NCI-H1092 treated with DMSO at 0.1 percent for 48 hours (cell line): ENCODE measurements at regions not wholly inside any gene's neighbourhood (a gene's known extent, or its start where the extent isn't known, plus 50 kb on each side); places are given as distances from the start of the nearest gene placed in this dataset.

Experiments
- DNase-seq: peaks from one replicate; lab custom pipeline; 2025; lab: John Stamatoyannopoulos, UW

- DNase-seq: no peak
Observed at GRCh38 chr2:126748188-126748760, 92.3 kb downstream of the GYPC start.

DNA sequence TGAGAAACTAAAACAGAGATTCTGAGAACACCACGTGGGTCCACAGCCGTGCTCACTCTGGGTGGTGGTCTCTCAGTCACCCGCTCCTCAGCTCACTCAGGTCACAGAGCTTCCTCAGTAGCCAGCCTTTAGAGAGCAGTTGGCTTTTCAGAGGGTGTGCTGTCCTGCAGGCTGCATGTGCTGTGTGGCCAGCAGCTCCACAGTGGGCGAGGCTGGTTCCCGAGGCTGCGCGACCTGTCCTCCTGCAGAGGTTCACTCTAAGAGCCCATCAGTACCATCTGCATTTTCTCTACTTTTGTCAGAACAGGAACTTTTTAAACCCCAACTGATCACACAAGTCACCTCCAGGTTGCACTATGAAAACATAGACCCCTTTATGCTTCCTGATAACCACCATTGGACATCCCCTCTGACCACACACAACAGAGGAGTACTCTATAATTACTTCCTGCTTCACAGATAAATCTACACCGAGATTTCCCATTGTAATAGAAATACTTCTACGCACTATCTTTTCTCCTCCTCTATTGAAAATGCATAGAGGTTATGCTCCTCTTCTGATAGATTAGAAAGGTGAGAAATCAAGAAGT lies 93.1 kb downstream of the GYPC start:
- no peak for DNase-seq

DNA sequence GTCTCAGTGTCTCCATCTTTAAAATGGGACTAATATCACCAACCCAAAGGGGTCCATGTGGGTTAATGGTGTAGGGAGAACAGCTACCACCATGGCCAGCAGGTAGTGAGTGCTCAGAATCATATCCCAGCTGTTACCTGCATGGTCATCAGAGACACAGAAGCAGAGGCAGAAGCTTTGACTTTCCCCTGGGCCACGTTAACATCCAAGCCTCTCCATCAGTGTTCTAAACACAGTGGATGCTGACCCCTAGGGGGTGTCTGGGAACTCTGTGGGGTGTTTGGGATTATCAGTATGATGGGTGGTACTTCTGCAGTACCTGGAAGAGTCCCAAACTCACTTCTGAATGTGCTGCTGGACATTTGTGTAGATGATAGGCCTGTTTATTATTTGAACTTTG lies 93.6 kb downstream of the GYPC start:
- DNase-seq: no peak

DNA sequence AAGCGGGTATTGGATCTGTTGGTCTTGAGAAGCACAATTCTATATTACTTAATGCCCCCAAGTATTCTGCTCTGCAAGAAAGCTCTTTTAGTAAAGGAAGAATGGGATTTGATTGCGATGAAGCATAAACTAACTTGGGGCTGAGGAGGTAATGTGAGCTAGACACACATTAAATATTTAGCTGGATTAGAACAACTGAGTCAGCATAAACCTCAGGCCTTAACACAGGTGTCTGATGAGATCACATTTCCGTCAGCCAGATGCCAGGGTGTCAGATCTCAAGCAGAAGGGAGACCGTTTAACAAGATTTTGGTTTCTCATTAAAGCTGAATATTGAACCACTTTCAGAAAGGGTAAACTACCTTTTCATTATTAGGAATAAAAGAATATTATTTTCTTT lies 94.5 kb downstream of the GYPC start:
- no peak for DNase-seq

DNA sequence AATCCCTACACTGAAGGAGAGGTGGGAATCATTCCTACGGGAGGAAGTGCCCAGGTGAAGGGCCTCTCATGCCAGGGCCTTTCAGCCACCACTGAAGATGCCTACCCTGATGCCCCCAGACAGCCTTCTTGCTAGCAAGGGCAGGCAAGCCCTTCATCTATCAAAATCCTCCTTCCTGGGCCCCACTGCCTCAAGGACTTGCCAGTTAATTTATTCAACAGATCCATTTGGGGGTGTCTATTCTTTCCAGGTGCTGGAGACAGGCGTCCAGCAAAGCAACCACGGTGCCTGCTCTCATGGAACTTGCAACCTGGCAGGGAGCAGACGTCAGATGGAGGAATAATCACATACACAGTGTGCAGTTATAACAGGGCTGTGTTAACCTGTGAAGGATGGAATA lies 95.5 kb downstream of the GYPC start:
- no peak for DNase-seq

- DNase-seq: no peak
Observed at GRCh38 chr2:126752876-126753275, 96.9 kb downstream of the GYPC start.

GRCh38 chr2:126753501-126754212 lies 97.7 kb downstream of the GYPC start:
- no peak for DNase-seq

- DNase-seq: no peak
Observed at GRCh38 chr2:126754240-126755004, 98.5 kb downstream of the GYPC start.

GRCh38 chr2:126756125-126756524 lies 100.2 kb downstream of the GYPC start:
- DNase-seq: no peak

DNA sequence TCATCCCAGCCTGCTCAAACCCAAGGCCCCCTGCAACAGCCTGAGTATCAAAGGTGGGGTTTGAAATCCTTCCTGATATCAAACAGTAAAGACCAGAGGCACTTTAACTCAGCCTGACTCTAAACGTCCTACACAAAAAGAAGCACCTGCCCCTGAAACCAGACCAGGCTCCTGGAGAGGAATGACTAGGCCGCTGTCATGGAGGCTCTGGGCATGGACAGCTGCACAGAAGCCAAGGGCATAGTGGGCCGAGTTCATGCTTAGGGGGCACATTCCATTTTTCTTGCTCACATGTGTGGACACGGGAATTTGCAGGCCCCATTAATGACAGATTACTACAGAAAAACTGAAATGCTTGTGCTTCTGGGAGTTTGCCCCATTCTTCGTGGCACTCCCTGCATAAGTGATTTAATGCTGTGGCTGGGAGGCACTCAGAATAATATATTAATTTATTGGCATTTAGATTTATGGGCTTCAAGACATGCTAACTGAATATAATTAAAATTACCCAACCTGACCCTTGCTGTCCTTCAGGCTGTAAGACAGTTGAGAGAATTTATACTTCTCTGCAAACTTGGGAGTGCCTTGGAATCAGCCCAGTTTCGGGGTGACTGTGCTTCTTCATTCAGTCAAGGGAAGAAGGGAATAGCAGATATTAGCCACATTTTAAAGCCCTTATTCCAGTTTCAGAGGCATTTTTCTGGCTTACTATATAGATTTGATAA lies 105.5 kb downstream of the GYPC start:
- no peak for DNase-seq

- no peak for DNase-seq
Observed at GRCh38 chr2:126761981-126762878, 106.3 kb downstream of the GYPC start.

DNA sequence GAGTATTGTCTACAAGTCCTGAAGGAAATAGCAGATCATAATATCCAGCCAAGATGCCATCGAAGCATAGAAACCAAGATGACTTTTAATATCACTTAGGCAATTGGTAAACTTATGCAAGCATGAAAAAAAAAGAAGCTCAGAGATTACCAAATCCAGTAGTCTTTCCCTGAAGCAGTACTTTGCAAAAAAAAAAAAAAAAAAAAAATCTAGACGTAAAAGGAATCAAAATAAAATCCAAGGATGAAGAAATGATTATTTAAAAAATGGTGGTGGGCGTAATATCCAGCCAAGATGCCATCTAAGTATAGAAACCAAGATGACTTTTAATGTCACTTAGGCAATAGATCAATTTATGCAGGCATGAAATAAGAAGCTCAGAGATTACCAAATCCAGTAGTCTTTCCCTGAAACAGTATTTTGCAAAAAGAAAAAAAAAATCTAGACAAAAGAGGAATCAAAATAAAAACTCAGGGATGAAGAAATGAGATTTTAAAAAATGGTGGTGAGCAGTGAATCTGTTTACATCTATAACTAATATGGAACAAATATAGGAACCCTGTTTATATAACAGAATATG lies 108.8 kb downstream of the GYPC start:
- DNase-seq: no peak

- DNase-seq: no peak
Observed at GRCh38 chr2:126765395-126765794, 109.4 kb downstream of the GYPC start.

- DNase-seq: no peak
Observed at GRCh38 chr2:126766295-126766968, 110.5 kb downstream of the GYPC start.

DNA sequence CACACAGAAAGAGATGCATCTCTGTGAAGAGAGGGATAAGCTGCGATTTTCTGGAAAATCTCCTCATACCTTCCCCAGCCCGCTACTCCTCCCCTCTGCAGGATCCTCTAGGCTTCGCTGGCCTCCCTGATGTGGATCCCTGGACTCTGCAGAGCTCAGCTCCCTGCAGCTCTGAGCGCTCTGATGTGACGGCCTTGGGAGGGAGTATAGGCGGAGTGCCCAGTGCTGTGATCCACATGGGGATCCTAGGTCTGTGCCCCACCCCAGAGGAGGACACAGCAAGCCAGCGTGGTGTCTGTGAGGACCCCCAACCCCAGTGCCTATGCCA lies 111.0 kb downstream of the GYPC start:
- no peak for DNase-seq

DNA sequence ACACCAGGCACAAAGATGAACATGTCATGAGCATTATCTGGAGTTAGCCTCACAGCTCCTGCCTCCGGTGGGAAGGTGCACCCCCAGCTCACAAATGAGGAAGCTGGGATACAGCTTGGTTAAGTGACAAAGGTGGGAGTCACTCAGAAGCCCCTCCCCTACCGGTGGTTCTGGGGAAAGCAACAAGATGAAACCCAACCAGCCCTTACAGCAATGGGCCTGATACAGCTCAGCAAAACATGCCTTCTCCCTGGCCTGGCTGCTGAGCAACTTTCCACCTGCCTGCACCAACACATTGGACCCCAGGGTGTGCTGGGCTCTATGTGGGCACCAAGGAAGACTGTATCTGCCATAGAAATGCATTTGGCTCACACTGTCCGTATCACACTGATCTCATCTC lies 113.2 kb downstream of the GYPC start:
- DNase-seq: no peak

DNA sequence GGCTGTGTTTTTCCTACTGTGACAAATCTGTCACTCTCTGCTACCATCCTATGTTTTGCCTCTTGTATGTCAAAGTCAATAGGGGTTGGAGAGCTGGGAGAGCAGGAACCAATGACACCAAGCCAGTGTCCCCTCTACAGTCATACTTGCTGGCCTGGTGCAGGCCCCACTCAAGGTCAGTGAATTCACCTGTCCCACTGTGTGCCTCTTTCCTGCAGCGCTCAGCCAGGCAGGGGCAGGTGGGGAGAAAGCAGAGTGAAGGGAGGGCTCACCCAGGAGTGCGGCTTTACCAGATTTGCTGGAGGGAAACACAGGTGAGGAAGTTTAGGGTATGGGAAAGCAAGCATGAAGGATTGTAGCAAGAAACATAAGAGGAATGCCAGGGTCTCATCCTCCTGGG lies 114.5 kb downstream of the GYPC start:
- no peak for DNase-seq

DNA sequence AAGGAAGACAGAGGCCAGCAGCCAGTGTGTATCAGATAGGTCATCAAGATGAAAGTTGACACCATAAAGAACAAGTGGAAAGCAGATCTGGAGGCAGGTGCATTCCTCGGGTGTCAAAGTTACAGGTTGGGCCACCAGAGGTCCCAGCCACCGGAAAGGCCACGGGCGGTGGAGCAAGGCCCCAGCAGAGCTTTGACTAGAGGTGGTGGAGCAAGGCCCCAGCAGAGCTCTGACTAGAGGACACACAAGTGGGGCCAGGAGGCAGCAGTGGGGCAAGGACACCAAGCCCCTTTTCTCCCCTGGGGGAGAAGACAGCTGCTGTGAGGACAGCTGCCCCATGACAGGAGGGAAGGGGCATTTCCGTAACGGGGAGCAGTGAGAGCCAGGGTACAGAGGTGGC lies 115.1 kb downstream of the GYPC start:
- DNase-seq: no peak

DNA sequence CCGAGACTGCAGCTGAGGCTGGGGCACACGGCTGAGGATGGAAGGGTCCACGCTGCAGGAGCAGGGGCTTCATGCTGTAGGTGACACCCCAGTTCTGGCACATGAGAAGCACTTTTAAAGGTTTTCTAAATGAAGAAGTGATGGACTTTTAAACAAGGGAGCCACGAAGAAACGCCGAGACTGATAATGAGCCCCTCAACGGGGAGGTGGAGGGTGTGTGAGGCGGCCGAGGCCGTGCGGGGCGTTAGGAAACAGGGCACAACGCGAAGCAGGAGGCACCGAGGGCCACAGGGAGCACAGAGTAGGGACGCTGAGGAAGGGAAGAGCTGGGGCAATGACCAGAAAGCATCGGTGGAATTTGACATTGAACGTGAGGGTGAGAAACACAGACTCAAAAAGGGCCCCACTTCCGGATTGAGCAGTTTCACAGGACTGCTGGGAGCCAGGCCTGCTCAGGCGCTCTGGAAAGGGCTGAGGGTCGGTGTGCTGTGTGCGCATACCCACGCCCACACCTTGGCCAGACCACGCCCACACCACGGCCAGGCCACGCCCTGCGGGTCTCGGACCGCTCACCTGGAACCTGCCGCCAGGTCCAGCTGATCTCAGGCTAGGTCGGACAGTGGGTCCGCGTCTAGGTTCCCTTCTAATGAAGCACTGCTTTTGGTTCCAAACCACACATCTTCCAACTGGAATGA lies 115.7 kb downstream of the GYPC start:
- no peak for DNase-seq

GRCh38 chr2:126774290-126774689 lies 118.3 kb downstream of the GYPC start:
- no peak for DNase-seq
